Neural cell (in vitro differentiated cells): ENCODE measurements at regions not wholly inside any gene's neighbourhood (a gene's known extent, or its start where the extent isn't known, plus 50 kb on each side); places are given as distances from the start of the nearest gene placed in this dataset.
A peak's percentile ranks its signal among the peaks of the same experiment; 100 is the strongest.

ENCODE experiments used
- H2AFZ ChIP-seq: fragments of 200-600, 300-800 bp; sonication (generic), shearing (Covaris generic); 2 replicates; pipeline ENCODE4 v1.6.0; 2014; ENCODE audit warnings: low read depth, mild to moderate bottlenecking, antibody characterized with exemption, low read length, moderate library complexity
- H3F3A ChIP-seq: fragments of 200-600 bp; shearing (Covaris generic); 2 replicates; pipeline ENCODE4 v1.6.1; 2016; ENCODE audit warnings: mild to moderate bottlenecking, moderate library complexity, mixed read lengths, antibody characterized with exemption, low read length; ENCODE audit not compliant: insufficient read depth, poor library complexity, severe bottlenecking
- H3K27ac ChIP-seq: fragments of 200-600, 300-800 bp; sonication (generic), shearing (Covaris generic); 2 replicates; pipeline ENCODE4 v1.5.1; 2014; ENCODE audit warnings: mild to moderate bottlenecking, low read length, moderate library complexity
- H3K27me3 ChIP-seq: fragments of 300-800, 200-600 bp; sonication (generic), shearing (Covaris generic); 2 replicates; pipeline ENCODE4 v1.6.0; 2014; ENCODE audit warnings: mild to moderate bottlenecking, low read depth, low read length, moderate library complexity; ENCODE audit not compliant: insufficient read depth
- H3K36me3 ChIP-seq: fragments of 300-800, 200-600 bp; sonication (generic), shearing (Covaris generic); 2 replicates; pipeline ENCODE4 v1.5.1; 2014; ENCODE audit warnings: mild to moderate bottlenecking, antibody characterized with exemption, low read length, moderate library complexity; ENCODE audit not compliant: insufficient read depth
- H3K4me2 ChIP-seq: fragments of 300-800, 200-600 bp; sonication (generic), shearing (Covaris generic); 2 replicates; pipeline ENCODE4 v1.6.0; 2014; ENCODE audit warnings: mild to moderate bottlenecking, low read length
- H3K4me3 ChIP-seq: fragments of 300-800, 200-600 bp; sonication (generic), shearing (Covaris generic); 2 replicates; pipeline ENCODE4 v1.5.1; 2014; ENCODE audit warnings: mild to moderate bottlenecking, low read length, moderate library complexity
- H3K79me2 ChIP-seq: fragments of 200-600 bp; shearing (Covaris generic); replicated peaks from 2 replicates; pipeline ENCODE4 v1.6.0; 2014; ENCODE audit warnings: mild to moderate bottlenecking, low read length, moderate library complexity; ENCODE audit not compliant: insufficient read depth
- H3K9ac ChIP-seq: fragments of 300-800, 200-600 bp; sonication (generic), shearing (Covaris generic); 2 replicates; pipeline ENCODE4 v1.6.1; 2016; ENCODE audit warnings: mild to moderate bottlenecking, low read length, mixed read lengths
- H3K9me2 ChIP-seq: fragments of 200-600 bp; shearing (Covaris generic); 2 replicates; pipeline ENCODE4 v1.6.1; 2016; ENCODE audit warnings: mild to moderate bottlenecking, low read length, mixed read lengths; ENCODE audit not compliant: insufficient read depth
- H3K9me3 ChIP-seq: fragments of 200-600, 300-800 bp; sonication (generic), shearing (Covaris generic); 2 replicates; pipeline ENCODE4 v1.6.1; 2016; ENCODE audit warnings: mild to moderate bottlenecking, mixed run types, low read length, moderate library complexity, mixed read lengths
- H4K20me1 ChIP-seq: fragments of 200-600 bp; shearing (Covaris generic); 2 replicates; pipeline ENCODE4 v1.6.1; 2016; ENCODE audit warnings: mild to moderate bottlenecking, mixed run types; ENCODE audit not compliant: insufficient read depth
- CTCF ChIP-seq: fragments of 450-650 bp; IDR thresholded peaks from 2 replicates; pipeline ENCODE4 v1.5.1; 2014; ENCODE audit warnings: antibody characterized with exemption, mild to moderate bottlenecking, moderate library complexity; ENCODE audit not compliant: poor library complexity, severe bottlenecking
- EP300 ChIP-seq: fragments of 450-650 bp; conservative IDR thresholded peaks from 2 replicates; pipeline ENCODE4 v1.6.1; 2014; ENCODE audit warnings: antibody characterized with exemption, mild to moderate bottlenecking, moderate library complexity; ENCODE audit not compliant: poor library complexity, severe bottlenecking
- EZH2 ChIP-seq: fragments of 200-600, 300-800 bp; shearing (Covaris generic), sonication (generic); IDR thresholded peaks from 2 replicates; pipeline ENCODE4 v1.6.1; 2014; ENCODE audit warnings: antibody characterized with exemption, low read length, borderline replicate concordance, mild to moderate bottlenecking; ENCODE audit not compliant: insufficient read depth, poor library complexity, severe bottlenecking
- MXI1 ChIP-seq: fragments of 450-650 bp; conservative IDR thresholded peaks from 2 replicates; pipeline ENCODE4 v1.6.1; 2014; ENCODE audit warnings: antibody characterized with exemption, mild to moderate bottlenecking; ENCODE audit not compliant: poor library complexity, severe bottlenecking
- POLR2AphosphoS5 ChIP-seq: IDR thresholded peaks from 2 replicates; pipeline ENCODE4 v1.6.1; 2012
- RAD21 ChIP-seq: fragments of 450-650 bp; conservative IDR thresholded peaks from 2 replicates; pipeline ENCODE4 v1.6.1; 2014; ENCODE audit warnings: antibody characterized with exemption, mild to moderate bottlenecking, moderate library complexity
- SMC3 ChIP-seq: fragments of 450-650 bp; conservative IDR thresholded peaks from 2 replicates; pipeline ENCODE4 v1.6.1; 2014; ENCODE audit warnings: antibody characterized with exemption, mild to moderate bottlenecking, moderate library complexity; ENCODE audit not compliant: poor library complexity
- TAF1 ChIP-seq: IDR thresholded peaks from 2 replicates; pipeline ENCODE4 v1.6.1; 2012; ENCODE audit warnings: low read depth
- TF ChIP-seq, protein P1 (sequence below): IDR thresholded peaks from 2 replicates; pipeline ENCODE4 v1.6.1; 2012; ENCODE audit warnings: borderline replicate concordance

GRCh38 chr13:22757530-22758120 is 423.2 kb upstream of the SGCG start:
- H2AFZ ChIP-seq, result no peak overlapping the region
- no peak overlapping the region for H3K4me2 ChIP-seq
- no peaks in the 10 kb centered on the region for H4K20me1 ChIP-seq
- no peaks in the 10 kb centered on the region for H3K9me2 ChIP-seq
- no peaks in the 10 kb centered on the region for H3K36me3 ChIP-seq
- no peak overlapping the region for H3K27ac ChIP-seq
- H3K4me3 ChIP-seq, result no peak overlapping the region
- no peaks in the 10 kb centered on the region for H3F3A ChIP-seq
- H3K27me3 ChIP-seq, result no peaks in the 10 kb centered on the region
- no peaks in the 10 kb centered on the region for H3K9me3 ChIP-seq
- no peaks in the 10 kb centered on the region for H3K79me2 ChIP-seq
- no peak overlapping the region for H3K9ac ChIP-seq
- peak; percentile 88 for TF ChIP-seq SMC3
- TF ChIP-seq MXI1, result no peak
- peak; percentile 91 for TF ChIP-seq RAD21
- peak; percentile 82 for TF ChIP-seq CTCF

DNA sequence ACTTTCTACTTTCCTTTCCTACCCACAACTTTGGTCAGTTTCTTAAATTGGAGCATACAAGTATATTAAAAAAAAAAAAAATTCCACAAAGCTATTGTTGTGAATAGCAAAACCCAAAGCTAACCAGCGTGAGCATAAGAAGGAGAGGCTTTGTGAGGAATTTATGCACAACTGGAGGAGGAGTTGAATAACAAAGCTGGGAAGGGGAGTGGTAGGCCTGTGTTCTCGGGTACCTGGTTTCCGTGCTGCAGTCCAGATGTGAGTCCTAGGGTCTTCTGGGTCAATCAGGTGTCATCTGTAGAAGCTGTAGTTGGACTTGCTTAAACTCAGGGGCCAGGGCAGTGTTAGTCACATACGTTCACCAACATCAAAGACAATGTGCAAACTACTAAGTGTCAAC is 422.5 kb upstream of the SGCG start:
- Histone ChIP-seq H3K79me2 (no peaks in the 10 kb centered on the region), H3K36me3 (no peaks in the 10 kb centered on the region), H3F3A (no peaks in the 10 kb centered on the region), H4K20me1 (no peaks in the 10 kb centered on the region), H3K27me3 (no peaks in the 10 kb centered on the region), H3K4me2 (no peak overlapping the region), H3K27ac (no peak overlapping the region), H3K9me2 (no peaks in the 10 kb centered on the region), H3K4me3 (no peak overlapping the region), H3K9me3 (no peaks in the 10 kb centered on the region), H3K9ac (no peak overlapping the region), H2AFZ (no peak overlapping the region)
- TF ChIP-seq MXI1 (no peak), POLR2AphosphoS5 (no peak), TAF1 (no peak), EP300 (no peak), EZH2 (no peak)

GRCh38 chr13:22761709-22762108 is 419.1 kb upstream of the SGCG start:
- no peak for TF ChIP-seq RAD21
- TF ChIP-seq MXI1, result no peak
- no peak for TF ChIP-seq EP300
- TF ChIP-seq, protein P1, sequence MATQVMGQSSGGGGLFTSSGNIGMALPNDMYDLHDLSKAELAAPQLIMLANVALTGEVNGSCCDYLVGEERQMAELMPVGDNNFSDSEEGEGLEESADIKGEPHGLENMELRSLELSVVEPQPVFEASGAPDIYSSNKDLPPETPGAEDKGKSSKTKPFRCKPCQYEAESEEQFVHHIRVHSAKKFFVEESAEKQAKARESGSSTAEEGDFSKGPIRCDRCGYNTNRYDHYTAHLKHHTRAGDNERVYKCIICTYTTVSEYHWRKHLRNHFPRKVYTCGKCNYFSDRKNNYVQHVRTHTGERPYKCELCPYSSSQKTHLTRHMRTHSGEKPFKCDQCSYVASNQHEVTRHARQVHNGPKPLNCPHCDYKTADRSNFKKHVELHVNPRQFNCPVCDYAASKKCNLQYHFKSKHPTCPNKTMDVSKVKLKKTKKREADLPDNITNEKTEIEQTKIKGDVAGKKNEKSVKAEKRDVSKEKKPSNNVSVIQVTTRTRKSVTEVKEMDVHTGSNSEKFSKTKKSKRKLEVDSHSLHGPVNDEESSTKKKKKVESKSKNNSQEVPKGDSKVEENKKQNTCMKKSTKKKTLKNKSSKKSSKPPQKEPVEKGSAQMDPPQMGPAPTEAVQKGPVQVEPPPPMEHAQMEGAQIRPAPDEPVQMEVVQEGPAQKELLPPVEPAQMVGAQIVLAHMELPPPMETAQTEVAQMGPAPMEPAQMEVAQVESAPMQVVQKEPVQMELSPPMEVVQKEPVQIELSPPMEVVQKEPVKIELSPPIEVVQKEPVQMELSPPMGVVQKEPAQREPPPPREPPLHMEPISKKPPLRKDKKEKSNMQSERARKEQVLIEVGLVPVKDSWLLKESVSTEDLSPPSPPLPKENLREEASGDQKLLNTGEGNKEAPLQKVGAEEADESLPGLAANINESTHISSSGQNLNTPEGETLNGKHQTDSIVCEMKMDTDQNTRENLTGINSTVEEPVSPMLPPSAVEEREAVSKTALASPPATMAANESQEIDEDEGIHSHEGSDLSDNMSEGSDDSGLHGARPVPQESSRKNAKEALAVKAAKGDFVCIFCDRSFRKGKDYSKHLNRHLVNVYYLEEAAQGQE, result no peak
- no peak for TF ChIP-seq CTCF
- no peak for TF ChIP-seq TAF1
- no peak for TF ChIP-seq SMC3
- no peak for TF ChIP-seq EZH2
- no peak for TF ChIP-seq POLR2AphosphoS5
- no peak overlapping the region for H3K9ac ChIP-seq
- H3K4me3 ChIP-seq, result no peak overlapping the region
- H3K27me3 ChIP-seq, result no peaks in the 10 kb centered on the region
- no peaks in the 10 kb centered on the region for H3F3A ChIP-seq
- no peaks in the 10 kb centered on the region for H3K9me3 ChIP-seq
- H4K20me1 ChIP-seq, result no peaks in the 10 kb centered on the region
- H3K79me2 ChIP-seq, result no peaks in the 10 kb centered on the region
- no peak overlapping the region for H3K4me2 ChIP-seq
- H3K36me3 ChIP-seq, result no peaks in the 10 kb centered on the region
- H3K27ac ChIP-seq, result no peak overlapping the region
- no peaks in the 10 kb centered on the region for H3K9me2 ChIP-seq
- H2AFZ ChIP-seq, result no peak overlapping the region
